Adrenal gland (tissue), 9 donors: ENCODE measurements at regions not wholly inside any gene's neighbourhood (a gene's known extent, or its start where the extent isn't known, plus 50 kb on each side); places are given as distances from the start of the nearest gene placed in this dataset.

Source experiments
- DNase-seq, 7 donors: peaks; one replicate each; pipeline ENCODE4 v3.0.0-alpha.2; 2019 to 2020
- H3K27ac ChIP-seq, 5 donors: fragments of 200-600 bp; sonication (generic) in 4 of 5; 1 replicate in 3 of 5; 2 replicates in 2 of 5; pipeline versions ENCODE4 v1.5.1 to v1.8.0; 2016 to 2020; ENCODE audit warnings: mild to moderate bottlenecking in 1 of 5
- H3K27me3 ChIP-seq: fragments of 200-600 bp; 2 replicates; pipeline ENCODE4 v1.8.0; 2021
- H3K36me3 ChIP-seq, 2 donors: fragments of 200-600 bp; replicated peaks in 1 of 2; 1 replicate in 1 of 2; 2 replicates in 1 of 2; pipeline versions ENCODE4 v1.5.1 to v1.8.0; 2018 to 2022
- H3K4me1 ChIP-seq, 2 donors: fragments of 200-600 bp; replicated peaks in 1 of 2; 1 replicate in 1 of 2; 2 replicates in 1 of 2; pipeline versions ENCODE4 v1.5.1 to v1.8.0; 2018 to 2021
- H3K4me3 ChIP-seq, 4 donors: fragments of 200-600 bp; sonication (generic) in 3 of 4; one replicate each; pipeline ENCODE4 v1.5.1; 2016 to 2018
- H3K9me3 ChIP-seq, 3 donors: fragments of 200-600 bp; sonication (generic) in 1 of 3; replicated peaks in 1 of 3; 1 replicate in 2 of 3; 2 replicates in 1 of 3; pipeline versions ENCODE4 v1.5.1 to v1.8.0; 2016 to 2021
- CTCF ChIP-seq, 6 experiments: fragments of 450-650 bp in 4 of 6; fragments of 200-600 bp in 2 of 6; sonication (generic) in 1 of 6; IDR thresholded peaks; 1 replicate in 5 of 6; 2 replicates in 1 of 6; pipeline versions ENCODE4 v1.5.1 to v1.8.0; 2016 to 2021; ENCODE audit warnings: antibody characterized with exemption in 6 of 6, mild to moderate bottlenecking in 2 of 6, moderate library complexity in 1 of 6
- POLR2A ChIP-seq, 2 donors: fragments of 450-650 bp; IDR thresholded peaks; one replicate each; pipeline ENCODE4 v1.6.1; 2017; ENCODE audit warnings: antibody characterized with exemption in 2 of 2, mild to moderate bottlenecking in 2 of 2, moderate library complexity in 1 of 2
- WGBS, 4 donors: extraction: QIAGEN DNeasy Blood & Tissue Kit in 2 of 4; methylation state at CpG; one replicate each; pipeline versions ENCODE4 v1.1.5 to v1.1.7; 2013 to 2017; 5-methylcytosine and 5-hydroxymethylcytosine counted together
- intact Hi-C, 2 donors: fragments of 100-400 bp; cut with DNase I; formaldehyde crosslinking; loops; one replicate each; pipeline versions ENCODE4 v1.14.1 to v1.15.0; 2022 to 2023
- donor health status: healthy with polysubstance abuse.
- donor health status: Bipolar disorder and iron deficiency.
- donor health status: DM: yes; HTN: yes; CAD: no.
- donor health status: DM: no; HTN: no; CAD: no.
- donor health status: DM: no; HTN: no; CAD: no.

GRCh38 chr14:101284711-101285110, 276.6 kb upstream of the DIO3 start:
- 86 to 96% (median 88%) methylated on average over 3 of the region's 3 CpGs for WGBS, 4 donors
- no peak overlapping the region for H3K4me3 ChIP-seq
- H3K27ac ChIP-seq: no peak overlapping the region
- no peak for TF ChIP-seq CTCF (IDR thresholded peaks at IDR 0.05)
- no peak for TF ChIP-seq POLR2A (IDR thresholded peaks at IDR 0.05)
- H3K4me1 ChIP-seq: no peaks in the 10 kb centered on the region
- H3K27me3 ChIP-seq: no peaks in the 10 kb centered on the region
- intact Hi-C loops: no loop called here
- no peaks in the 10 kb centered on the region for H3K36me3 ChIP-seq
- H3K9me3 ChIP-seq: no peaks in the 10 kb centered on the region
- no peak for DNase-seq

- Histone ChIP-seq H3K27me3 (no peaks in the 10 kb centered on the region), H3K4me3 (no peak overlapping the region), H3K9me3 (no peaks in the 10 kb centered on the region), H3K27ac (no peak overlapping the region), H3K36me3 (no peaks in the 10 kb centered on the region), H3K4me1 (no peaks in the 10 kb centered on the region)
- DNase-seq: no peak
- 76 to 83% (median 80%) methylated on average over 17 to 19 of the region's 19 CpGs for WGBS, 4 donors
- intact Hi-C loops: no loop called here
- TF ChIP-seq CTCF (IDR thresholded peaks at IDR 0.05) (no peak), POLR2A (IDR thresholded peaks at IDR 0.05) (no peak)
Measured at GRCh38 chr14:101286271-101287018, 274.9 kb upstream of the DIO3 start.

- Histone ChIP-seq H3K9me3 (no peaks in the 10 kb centered on the region), H3K36me3 (no peaks in the 10 kb centered on the region), H3K4me1 (no peaks in the 10 kb centered on the region), H3K27me3 (no peaks in the 10 kb centered on the region), H3K27ac (no peak overlapping the region), H3K4me3 (no peak overlapping the region)
- TF ChIP-seq CTCF (IDR thresholded peaks at IDR 0.05) (no peak), POLR2A (IDR thresholded peaks at IDR 0.05) (no peak)
- 54 to 61% (median 57%) methylated on average over 18 to 20 of the region's 20 CpGs for WGBS, 4 donors
- intact Hi-C loops: no loop called here
- peak in 3 of 7 donors; percentile 16 to 54 (median 16) for DNase-seq
Measured at GRCh38 chr14:101288436-101289229, 272.7 kb upstream of the DIO3 start.

GRCh38 chr14:101289230-101289690, 272.0 kb upstream of the DIO3 start:
- Histone ChIP-seq H3K27me3 (no peaks in the 10 kb centered on the region), H3K4me3 (no peak overlapping the region), H3K27ac (no peak overlapping the region), H3K36me3 (no peaks in the 10 kb centered on the region), H3K4me1 (no peaks in the 10 kb centered on the region), H3K9me3 (no peaks in the 10 kb centered on the region)
- no peak for DNase-seq
- intact Hi-C loops: no loop called here
- TF ChIP-seq CTCF (IDR thresholded peaks at IDR 0.05) (no peak), POLR2A (IDR thresholded peaks at IDR 0.05) (no peak)
- 81 to 90% (median 87%) methylated on average over 13 of the region's 13 CpGs for WGBS, 4 donors
